GM21529 (cell line): ENCODE measurements at regions not wholly inside any gene's neighbourhood (a gene's known extent, or its start where the extent isn't known, plus 50 kb on each side); places are given as distances from the start of the nearest gene placed in this dataset.

Experiments used
- ATAC-seq: cut with Tn5 transposase; IDR thresholded peaks from one replicate; pipeline ENCODE4 v1.9.1; 2021; ENCODE audit not compliant: unreplicated experiment

GRCh38 chr10:28481968-28482367 lies 51.0 kb upstream of the WAC start:
- no peak for ATAC-seq
